HUES6 (cell line): ENCODE measurements at regions not wholly inside any gene's neighbourhood (a gene's known extent, or its start where the extent isn't known, plus 50 kb on each side); places are given as distances from the start of the nearest gene placed in this dataset.
"Not testable (repeated sequence)": the region's sequence is repeated elsewhere in the genome, so short reads cannot be mapped to it uniquely, and the experiment has no call there.

Experiments used
- H3K27ac ChIP-seq: 2 replicates; pipeline ENCODE4 v1.7.0; 2013; ENCODE audit warnings: low read depth, mild to moderate bottlenecking, low read length, inconsistent platforms
- H3K27me3 ChIP-seq: 2 replicates; pipeline ENCODE4 v1.6.1; 2013; ENCODE audit warnings: low read length; ENCODE audit not compliant: control insufficient read depth, insufficient read depth
- H3K36me3 ChIP-seq: 2 replicates; pipeline ENCODE4 v1.6.1; 2013; ENCODE audit warnings: low read length; ENCODE audit not compliant: control insufficient read depth, insufficient read depth
- H3K4me1 ChIP-seq: 2 replicates; pipeline ENCODE4 v1.6.1; 2013; ENCODE audit warnings: low read length; ENCODE audit not compliant: control insufficient read depth, insufficient read depth
- H3K4me3 ChIP-seq: 2 replicates; pipeline ENCODE4 v1.5.1; 2013; ENCODE audit warnings: low read depth, low read length
- H3K9ac ChIP-seq: one replicate; pipeline ENCODE4 v1.6.1; 2013; ENCODE audit warnings: mild to moderate bottlenecking, low read length
- H3K9me3 ChIP-seq: 2 replicates; pipeline ENCODE4 v1.6.1; 2013; ENCODE audit warnings: low read depth, low read length; ENCODE audit not compliant: control insufficient read depth, insufficient read depth

DNA sequence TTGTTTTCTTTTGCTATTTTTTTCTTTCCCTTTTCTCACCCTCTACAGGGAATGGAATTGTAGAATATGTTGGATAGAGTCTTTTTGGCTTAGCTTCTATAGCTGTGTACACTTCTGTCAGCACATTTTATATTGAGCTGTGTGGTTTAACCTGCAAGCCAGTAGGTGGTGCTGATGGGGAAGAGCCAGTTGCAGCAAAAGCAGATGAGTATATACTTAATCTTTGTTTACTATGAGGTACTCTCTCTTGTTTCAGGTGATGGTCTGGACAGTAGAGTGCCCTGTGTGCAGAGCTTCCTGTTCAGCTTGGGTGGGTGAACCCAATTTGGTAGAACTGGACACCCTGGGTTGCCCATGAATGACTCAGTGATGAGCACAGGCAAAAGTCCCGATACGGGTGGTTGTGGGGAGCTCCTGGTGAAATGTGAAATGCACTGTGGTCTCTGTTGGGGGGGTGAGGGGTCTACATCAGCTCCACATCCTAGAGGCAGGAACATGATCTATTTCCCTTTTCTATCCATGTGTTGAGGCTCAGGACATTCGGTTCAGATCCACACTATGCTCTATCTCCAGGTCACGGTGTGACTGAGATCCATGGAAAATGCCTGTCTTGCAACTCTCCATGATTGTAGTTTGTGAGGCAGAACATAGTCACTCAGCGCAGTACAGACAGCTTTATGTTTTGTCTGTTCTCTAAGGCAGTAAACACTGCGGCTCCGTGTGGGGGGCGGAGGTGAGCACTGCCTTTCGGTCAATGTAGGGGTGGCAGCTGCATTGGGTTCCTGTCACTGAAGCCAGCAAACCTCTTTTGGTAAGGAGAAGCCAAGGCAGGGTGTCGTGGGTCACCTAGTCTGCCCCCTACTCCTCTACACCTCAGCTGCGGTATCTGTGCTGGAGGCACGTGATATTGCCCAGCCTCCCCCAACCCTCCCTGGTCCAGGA lies 353.2 kb downstream of the PRR16 start:
- Histone ChIP-seq H3K27ac (no peak overlapping the region), H3K4me1 (no peaks in the 10 kb centered on the region), H3K9ac (no peak overlapping the region), H3K4me3 (no peak overlapping the region), H3K36me3 (no peaks in the 10 kb centered on the region), H3K9me3 (peaks cover 8% of the 10 kb centered on the region), H3K27me3 (no peaks in the 10 kb centered on the region)

DNA sequence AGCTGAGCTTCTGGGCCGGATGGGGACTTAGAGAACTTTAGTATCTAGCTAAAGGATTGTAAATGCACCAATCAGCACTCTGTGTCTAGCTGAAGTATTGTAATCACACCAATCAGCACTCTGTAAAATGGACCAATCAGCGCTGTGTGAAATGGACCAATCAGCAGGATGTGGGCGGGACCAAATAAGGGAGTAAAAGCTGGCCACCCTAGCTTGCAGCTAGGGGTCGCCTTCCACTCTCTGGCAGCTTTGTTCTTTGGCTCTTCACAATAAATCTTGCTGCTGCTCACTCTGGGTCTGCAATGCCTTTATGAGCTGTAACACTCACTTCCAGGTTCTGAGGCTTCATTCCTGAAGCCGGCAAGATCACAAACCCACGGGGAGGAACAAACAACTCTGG lies 354.0 kb downstream of the PRR16 start:
- H3K4me1 ChIP-seq: no peaks in the 10 kb centered on the region
- no peak overlapping the region for H3K9ac ChIP-seq
- no peaks in the 10 kb centered on the region for H3K27me3 ChIP-seq
- H3K4me3 ChIP-seq: no peak overlapping the region
- H3K36me3 ChIP-seq: no peaks in the 10 kb centered on the region
- H3K9me3 ChIP-seq: peaks cover 8% of the 10 kb centered on the region
- no peak overlapping the region for H3K27ac ChIP-seq

DNA sequence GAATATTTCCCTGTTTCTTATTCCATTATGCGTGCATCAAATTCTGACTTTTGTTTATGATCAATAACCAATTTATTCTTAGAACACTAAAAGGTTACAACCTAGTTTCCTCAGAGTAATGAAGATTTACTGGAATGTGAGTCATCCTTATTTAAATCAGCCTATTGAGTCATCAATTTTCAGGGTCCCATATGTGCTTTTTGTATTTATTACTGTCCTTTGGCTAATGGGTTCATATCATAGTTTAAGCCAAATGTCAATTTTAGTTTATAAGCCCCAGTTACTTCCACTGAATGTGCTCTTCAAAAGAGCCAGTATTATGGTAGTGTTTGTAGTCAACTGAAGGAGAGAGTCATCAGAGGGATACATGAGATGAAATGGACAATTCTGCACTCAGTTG lies 359.2 kb downstream of the PRR16 start:
- H3K27ac ChIP-seq: no peak overlapping the region
- H3K9ac ChIP-seq: no peak overlapping the region
- H3K4me3 ChIP-seq: no peak overlapping the region
- H3K4me1 ChIP-seq: no peaks in the 10 kb centered on the region
- no peaks in the 10 kb centered on the region for H3K27me3 ChIP-seq
- H3K36me3 ChIP-seq: no peaks in the 10 kb centered on the region
- H3K9me3 ChIP-seq: no peaks in the 10 kb centered on the region

DNA sequence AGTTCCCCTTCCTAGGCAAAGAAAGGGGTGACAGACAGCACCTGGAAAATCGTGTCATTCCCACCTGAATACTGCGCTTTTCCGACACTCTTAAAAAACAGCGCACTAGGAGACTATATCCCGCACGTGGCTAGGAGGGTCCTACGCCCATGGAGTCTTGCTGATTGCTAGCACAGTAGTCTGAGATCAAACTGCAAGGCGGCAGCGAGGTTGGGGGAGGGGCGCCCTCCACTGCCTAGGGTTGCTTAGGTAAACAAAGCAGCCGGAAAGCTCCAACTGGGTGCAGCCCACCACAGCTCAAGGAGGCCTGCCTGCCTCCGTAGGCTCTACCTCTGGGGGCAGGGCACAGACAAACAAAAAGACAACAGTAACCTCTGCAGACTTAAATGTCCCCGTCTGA lies 367.5 kb downstream of the PRR16 start:
- not testable (repeated sequence) for H3K4me1 ChIP-seq, H3K27ac ChIP-seq, H3K36me3 ChIP-seq, H3K9me3 ChIP-seq, H3K27me3 ChIP-seq
- Histone ChIP-seq H3K9ac (peak overlapping the region; percentile 74), H3K4me3 (peak overlapping the region; percentile 44)

DNA sequence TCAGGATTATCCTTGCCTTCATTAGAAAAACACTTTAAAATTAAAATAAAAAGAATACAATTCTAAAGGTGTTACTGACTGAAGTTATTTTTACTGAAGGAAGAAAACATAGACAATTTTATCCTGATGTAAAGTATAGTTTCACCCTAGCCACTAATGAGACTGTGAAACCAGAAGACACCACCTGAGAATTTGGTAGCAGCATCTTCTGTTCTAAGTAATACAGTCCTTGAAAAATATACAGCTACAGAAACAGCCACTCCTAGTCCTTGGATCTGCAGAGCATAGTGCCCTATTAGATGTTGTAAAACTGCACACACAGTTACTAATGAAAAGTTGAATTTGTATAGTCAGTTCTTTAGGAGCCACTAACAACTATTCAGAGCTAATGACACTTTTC lies 377.7 kb downstream of the PRR16 start:
- Histone ChIP-seq H3K9me3 (no peaks in the 10 kb centered on the region), H3K4me1 (peaks cover 20% of the 10 kb centered on the region), H3K27ac (no peak overlapping the region), H3K36me3 (no peaks in the 10 kb centered on the region), H3K4me3 (no peak overlapping the region), H3K9ac (no peak overlapping the region), H3K27me3 (no peaks in the 10 kb centered on the region)

DNA sequence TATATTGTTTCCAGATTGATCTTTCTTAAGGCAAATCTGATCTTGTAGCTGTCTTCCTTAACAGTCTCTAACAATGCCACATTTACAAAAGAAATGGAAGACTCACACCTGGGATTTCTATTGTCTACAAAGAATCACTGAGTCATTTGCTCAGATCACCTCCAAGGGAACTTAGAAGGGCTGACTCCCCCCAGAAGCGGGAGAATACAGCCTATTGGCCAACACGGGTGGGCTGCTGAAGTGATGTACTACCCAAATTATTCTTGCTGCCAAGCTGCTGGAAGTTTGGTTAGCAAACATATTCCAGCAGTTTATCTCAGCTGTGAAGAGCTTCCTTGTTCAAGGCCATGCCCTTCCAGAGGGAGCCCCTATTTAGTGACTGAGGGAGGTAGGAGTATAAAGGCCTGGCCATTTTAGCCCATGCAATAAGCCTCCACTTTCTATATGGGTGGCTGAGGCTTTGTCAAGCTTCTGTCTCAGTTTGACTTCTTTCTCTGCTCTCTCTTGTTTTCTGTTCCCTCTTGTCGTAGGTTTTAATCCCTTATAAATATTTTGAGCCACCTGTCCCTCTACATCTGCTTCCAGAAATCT lies 379.4 kb downstream of the PRR16 start:
- peaks cover 24% of the 10 kb centered on the region for H3K4me1 ChIP-seq
- no peaks in the 10 kb centered on the region for H3K9me3 ChIP-seq
- H3K4me3 ChIP-seq: no peak overlapping the region
- no peak overlapping the region for H3K27ac ChIP-seq
- no peaks in the 10 kb centered on the region for H3K27me3 ChIP-seq
- H3K9ac ChIP-seq: no peak overlapping the region
- H3K36me3 ChIP-seq: no peaks in the 10 kb centered on the region

DNA sequence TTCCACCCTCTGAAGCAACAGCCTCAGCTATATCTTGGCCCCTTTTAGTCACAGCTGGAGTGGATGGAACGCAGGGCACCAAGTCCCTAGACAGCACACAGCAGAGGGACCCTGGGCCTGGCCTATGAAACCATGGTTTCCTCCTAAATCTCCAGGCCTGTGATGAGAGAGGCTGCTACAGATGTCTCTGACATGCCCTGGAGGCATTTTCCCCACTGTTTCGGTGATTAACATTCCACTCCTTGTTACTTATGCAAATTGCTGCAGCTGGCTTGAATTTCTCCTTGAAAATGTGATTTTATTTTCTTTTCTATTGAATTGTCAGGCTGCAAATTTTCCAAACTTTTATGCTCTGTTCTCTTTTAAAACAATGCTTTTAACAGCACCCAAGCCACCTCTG lies 384.8 kb downstream of the PRR16 start:
- Histone ChIP-seq H3K9me3 (no peaks in the 10 kb centered on the region), H3K27ac (no peak overlapping the region), H3K36me3 (no peaks in the 10 kb centered on the region)

DNA sequence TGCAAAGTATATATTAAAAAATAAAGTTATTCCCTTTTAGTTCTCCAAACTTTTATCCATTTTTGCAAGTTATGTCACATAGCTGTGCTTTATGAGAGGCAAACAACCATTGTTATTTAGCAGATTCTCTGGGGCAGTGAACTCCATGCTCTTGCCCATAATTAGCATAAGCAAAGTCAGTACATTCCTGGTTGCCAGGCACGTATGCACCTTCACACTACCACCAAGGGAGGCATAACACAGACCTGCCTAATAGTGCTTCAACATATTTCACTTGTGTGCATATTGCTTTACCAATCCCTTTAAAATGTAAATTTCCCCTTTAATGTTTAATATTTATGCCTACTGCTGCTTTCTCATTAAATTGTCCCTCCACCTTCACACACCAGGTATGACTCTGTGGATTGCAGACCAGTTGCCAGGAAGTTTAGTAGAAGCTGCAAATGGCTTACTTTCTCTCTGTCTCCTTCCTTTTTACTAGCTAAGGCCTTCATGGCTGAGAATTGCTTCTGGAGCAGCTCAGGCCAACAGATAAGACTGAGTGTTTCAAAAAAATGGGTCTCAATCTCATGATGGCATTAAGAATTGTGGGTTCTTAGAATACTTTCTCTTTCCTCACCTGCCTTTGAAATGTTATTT lies 388.2 kb downstream of the PRR16 start:
- Histone ChIP-seq H3K9ac (no peak overlapping the region), H3K27me3 (peaks cover 12% of the 10 kb centered on the region; the same call in 1 of the 2 replicates), H3K4me1 (peaks cover 46% of the 10 kb centered on the region), H3K36me3 (no peaks in the 10 kb centered on the region), H3K4me3 (no peak overlapping the region), H3K27ac (no peak overlapping the region), H3K9me3 (no peaks in the 10 kb centered on the region)

More for the DNA sequence above, 384.8 kb downstream of the PRR16 start:
- no peak overlapping the region for H3K9ac ChIP-seq
- peaks cover 47% of the 10 kb centered on the region for H3K4me1 ChIP-seq
- H3K27me3 ChIP-seq: peaks cover 12% of the 10 kb centered on the region; the same call in 1 of the 2 replicates
- no peak overlapping the region for H3K4me3 ChIP-seq

DNA sequence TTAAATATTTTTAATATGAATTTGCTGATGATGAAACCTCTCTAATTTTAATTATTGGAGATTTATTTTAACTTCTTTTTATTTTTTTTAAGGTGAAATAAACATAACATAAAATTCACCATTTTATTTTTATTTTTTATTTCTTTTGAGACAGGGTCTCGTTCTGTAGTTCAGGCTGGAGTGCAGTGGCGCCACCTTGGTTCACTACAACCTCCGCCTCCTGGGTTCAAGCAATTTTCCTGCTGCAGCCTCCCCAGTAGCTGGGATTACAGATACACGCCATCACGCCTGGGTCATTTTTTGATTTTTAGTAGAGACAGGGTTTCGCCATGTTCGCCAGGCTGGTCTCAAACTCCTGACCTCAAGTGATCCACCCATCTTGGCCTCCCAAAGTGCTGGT lies 402.9 kb downstream of the PRR16 start:
- peaks cover 14% of the 10 kb centered on the region for H3K4me1 ChIP-seq
- H3K4me3 ChIP-seq: no peak overlapping the region
- no peaks in the 10 kb centered on the region for H3K9me3 ChIP-seq
- H3K27me3 ChIP-seq: no peaks in the 10 kb centered on the region
- H3K9ac ChIP-seq: no peak overlapping the region
- no peak overlapping the region for H3K27ac ChIP-seq
- no peaks in the 10 kb centered on the region for H3K36me3 ChIP-seq

DNA sequence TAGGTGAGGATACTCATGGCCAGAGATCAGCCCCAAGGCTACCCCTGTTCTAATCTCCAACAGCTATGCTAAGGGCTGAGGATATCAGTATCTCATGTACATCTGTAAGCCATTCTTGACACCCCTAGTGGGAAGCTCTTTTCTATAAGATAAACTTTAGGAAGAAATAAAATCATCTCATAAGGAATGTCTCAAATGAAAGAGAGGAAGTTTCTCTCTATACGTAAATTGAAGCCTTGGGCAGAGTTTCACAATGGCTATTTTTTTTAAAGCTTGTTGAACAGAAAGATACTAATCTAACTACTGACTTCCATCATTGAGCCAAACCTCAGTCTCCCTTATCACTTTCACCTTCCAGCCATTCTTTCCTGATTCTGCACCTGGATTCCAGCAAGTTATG lies 405.7 kb downstream of the PRR16 start:
- Histone ChIP-seq H3K4me1 (peaks cover 14% of the 10 kb centered on the region), H3K27me3 (no peaks in the 10 kb centered on the region), H3K9me3 (no peaks in the 10 kb centered on the region), H3K36me3 (no peaks in the 10 kb centered on the region), H3K27ac (no peak overlapping the region), H3K4me3 (no peak overlapping the region), H3K9ac (no peak overlapping the region)

DNA sequence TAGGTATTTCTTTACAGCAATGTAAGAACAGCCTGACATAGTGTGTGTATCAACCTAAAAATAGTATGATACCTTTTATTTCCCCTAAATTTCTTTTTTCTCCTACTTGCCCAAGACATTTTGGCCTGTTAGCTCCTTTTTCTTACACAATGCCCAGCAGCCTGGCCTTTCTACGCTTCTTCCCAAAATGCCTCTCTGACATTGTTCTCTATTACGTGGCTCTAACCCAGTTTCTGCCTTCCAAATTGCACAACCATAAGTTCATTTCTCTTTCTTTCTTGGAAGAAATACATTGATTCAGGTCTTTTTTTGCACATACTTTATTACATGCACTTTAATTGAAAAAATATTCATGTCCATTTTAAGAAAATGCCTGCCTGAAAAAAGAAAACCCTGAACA lies 408.2 kb downstream of the PRR16 start:
- Histone ChIP-seq H3K9ac (no peak overlapping the region), H3K27me3 (no peaks in the 10 kb centered on the region), H3K36me3 (no peaks in the 10 kb centered on the region), H3K27ac (no peak overlapping the region), H3K4me1 (peaks cover 12% of the 10 kb centered on the region), H3K4me3 (no peak overlapping the region), H3K9me3 (no peaks in the 10 kb centered on the region)
